WERI-Rb-1 (cell line): ENCODE measurements at regions not wholly inside any gene's neighbourhood (a gene's known extent, or its start where the extent isn't known, plus 50 kb on each side); places are given as distances from the start of the nearest gene placed in this dataset.

Experiments used
- DNase-seq: peaks from one replicate; pipeline ENCODE4 v3.0.0-alpha.2; 2020
- H3K27ac ChIP-seq: fragments of 250-450 bp; sonication (Bioruptor Pico); 2 replicates; pipeline ENCODE4 v1.5.1; 2020; ENCODE audit warnings: mild to moderate bottlenecking, moderate library complexity
- H3K27me3 ChIP-seq: fragments of 250-450 bp; sonication (Bioruptor Pico); 2 replicates; pipeline ENCODE4 v1.5.1; 2021; ENCODE audit warnings: mild to moderate bottlenecking, low read depth, moderate library complexity; ENCODE audit not compliant: insufficient read depth, severe bottlenecking
- H3K36me3 ChIP-seq: fragments of 250-450 bp; sonication (Bioruptor Pico); 2 replicates; pipeline ENCODE4 v1.5.1; 2020; ENCODE audit warnings: mild to moderate bottlenecking, moderate library complexity
- H3K4me3 ChIP-seq: 2 replicates; pipeline ENCODE4 v1.5.1; 2011; ENCODE audit warnings: low read depth, mild to moderate bottlenecking, control low read depth, low read length
- H3K9me3 ChIP-seq: fragments of 250-450 bp; sonication (Bioruptor Pico); 2 replicates; pipeline ENCODE4 v1.5.1; 2021; ENCODE audit warnings: mild to moderate bottlenecking, moderate library complexity; ENCODE audit not compliant: severe bottlenecking
- CTCF ChIP-seq: IDR thresholded peaks from 2 replicates; pipeline ENCODE4 v1.5.1; 2011; ENCODE audit warnings: low read depth, mild to moderate bottlenecking, control low read depth, inconsistent platforms, low read length

- Histone ChIP-seq H3K27me3 (no peaks in the 10 kb centered on the region), H3K4me3 (no peak overlapping the region), H3K9me3 (peaks cover 5% of the 10 kb centered on the region), H3K27ac (no peak overlapping the region), H3K36me3 (no peaks in the 10 kb centered on the region)
- no peak for DNase-seq
- no peak for TF ChIP-seq CTCF
Measured at GRCh38 chr13:88592105-88592504, 920.9 kb downstream of the SLITRK5 start.

GRCh38 chr13:88601949-88602348 is 930.8 kb downstream of the SLITRK5 start:
- DNase-seq: no peak
- Histone ChIP-seq H3K27me3 (no peaks in the 10 kb centered on the region), H3K4me3 (no peak overlapping the region), H3K36me3 (no peaks in the 10 kb centered on the region), H3K27ac (no peak overlapping the region), H3K9me3 (no peaks in the 10 kb centered on the region)
- no peak for TF ChIP-seq CTCF

GRCh38 chr13:88602786-88603777 is 931.9 kb downstream of the SLITRK5 start:
- Histone ChIP-seq H3K27ac (no peak overlapping the region), H3K9me3 (no peaks in the 10 kb centered on the region), H3K36me3 (no peaks in the 10 kb centered on the region), H3K27me3 (no peaks in the 10 kb centered on the region), H3K4me3 (no peak overlapping the region)
- no peak for TF ChIP-seq CTCF
- DNase-seq: peak; percentile 68

- no peak for TF ChIP-seq CTCF
- H3K27me3 ChIP-seq: no peaks in the 10 kb centered on the region
- H3K9me3 ChIP-seq: no peaks in the 10 kb centered on the region
- DNase-seq: no peak
- no peak overlapping the region for H3K4me3 ChIP-seq
- H3K27ac ChIP-seq: no peak overlapping the region
- H3K36me3 ChIP-seq: no peaks in the 10 kb centered on the region
Measured at GRCh38 chr13:88617176-88617575, 946.0 kb downstream of the SLITRK5 start.

- Histone ChIP-seq H3K9me3 (peaks cover 10% of the 10 kb centered on the region), H3K27me3 (no peaks in the 10 kb centered on the region), H3K4me3 (no peak overlapping the region), H3K27ac (no peak overlapping the region), H3K36me3 (no peaks in the 10 kb centered on the region)
- DNase-seq: no peak
- TF ChIP-seq CTCF: no peak
Measured at GRCh38 chr13:88622362-88622973, 951.3 kb downstream of the SLITRK5 start.
